ENCODE measurements at regions not wholly inside any gene's neighbourhood (a gene's known extent, or its start where the extent isn't known, plus 50 kb on each side); places are given as distances from the start of the nearest gene placed in this dataset.

GRCh38 chr9:79477241-79477840 lies 94.4 kb upstream of the TLE4 start:
- H3K4me2 ChIP-seq (ENCODE audit: extremely low read depth, insufficient read depth, low read length) = no peak overlapping the region
- no peaks in the 10 kb centered on the region for H3K4me1 ChIP-seq (ENCODE audit: control insufficient read depth, extremely low read depth, insufficient read depth, low read length)
- H3K9ac ChIP-seq (ENCODE audit: insufficient read depth, low read length) = no peak overlapping the region
- H2AFZ ChIP-seq (ENCODE audit: low read length) = no peak overlapping the region
- TF ChIP-seq EZH2 (IDR thresholded peaks at IDR 0.05; ENCODE audit: low read length, missing control alignments) (no peak), CTCF (conservative IDR thresholded peaks at IDR 0.05 in 1 of 2, IDR thresholded peaks at IDR 0.05 in 1 of 2; ENCODE audit: low read depth in 1 of 2, low read length in 2 of 2) (no peak)
- no peaks in the 10 kb centered on the region for H3K9me3 ChIP-seq (ENCODE audit: control insufficient read depth, insufficient read depth, low read depth, low read length)
- H3K4me3 ChIP-seq (replicated peaks in 1 of 4; ENCODE audit: control extremely low read depth in 1 of 4, insufficient read depth in 1 of 4, low read depth in 3 of 4, low read length in 4 of 4) = no peak overlapping the region
- peak in 1 of 2 donors; percentile 53 for DNase-seq (ENCODE audit: low read depth in 2 of 2)
- H3K27ac ChIP-seq (ENCODE audit: insufficient read depth, low read length) = no peak overlapping the region
- no peaks in the 10 kb centered on the region for H4K20me1 ChIP-seq (ENCODE audit: control insufficient read depth, extremely low read depth, insufficient read depth, low read length)
- no peaks in the 10 kb centered on the region for H3K36me3 ChIP-seq (ENCODE audit: control insufficient read depth, insufficient read depth, low read length)
- no peaks in the 10 kb centered on the region for H3K27me3 ChIP-seq (ENCODE audit: control insufficient read depth, insufficient read depth, low read length)
- no peaks in the 10 kb centered on the region for H3K79me2 ChIP-seq (ENCODE audit: control insufficient read depth, insufficient read depth, low read length)

GRCh38 chr9:79477955-79478771 lies 93.6 kb upstream of the TLE4 start:
- H3K36me3 ChIP-seq (ENCODE audit: control insufficient read depth, insufficient read depth, low read length) = no peaks in the 10 kb centered on the region
- H2AFZ ChIP-seq (ENCODE audit: low read length) = no peak overlapping the region
- H4K20me1 ChIP-seq (ENCODE audit: control insufficient read depth, extremely low read depth, insufficient read depth, low read length) = no peaks in the 10 kb centered on the region
- peak in 1 of 2 donors; percentile 28 for DNase-seq (ENCODE audit: low read depth in 2 of 2)
- no peak overlapping the region for H3K27ac ChIP-seq (ENCODE audit: insufficient read depth, low read length)
- no peaks in the 10 kb centered on the region for H3K9me3 ChIP-seq (ENCODE audit: control insufficient read depth, insufficient read depth, low read depth, low read length)
- no peak overlapping the region for H3K4me2 ChIP-seq (ENCODE audit: extremely low read depth, insufficient read depth, low read length)
- H3K79me2 ChIP-seq (ENCODE audit: control insufficient read depth, insufficient read depth, low read length) = no peaks in the 10 kb centered on the region
- TF ChIP-seq EZH2 (IDR thresholded peaks at IDR 0.05; ENCODE audit: low read length, missing control alignments) = no peak
- peak in 1 of 2 donors; percentile 44 for TF ChIP-seq CTCF (conservative IDR thresholded peaks at IDR 0.05 in 1 of 2, IDR thresholded peaks at IDR 0.05 in 1 of 2; ENCODE audit: low read depth in 1 of 2, low read length in 2 of 2)
- no peaks in the 10 kb centered on the region for H3K4me1 ChIP-seq (ENCODE audit: control insufficient read depth, extremely low read depth, insufficient read depth, low read length)
- H3K27me3 ChIP-seq (ENCODE audit: control insufficient read depth, insufficient read depth, low read length) = no peaks in the 10 kb centered on the region
- H3K9ac ChIP-seq (ENCODE audit: insufficient read depth, low read length) = no peak overlapping the region
- no peak overlapping the region for H3K4me3 ChIP-seq (replicated peaks in 1 of 4; ENCODE audit: control extremely low read depth in 1 of 4, insufficient read depth in 1 of 4, low read depth in 3 of 4, low read length in 4 of 4)

- Histone ChIP-seq H3K27ac (ENCODE audit: insufficient read depth, low read length) (no peak overlapping the region), H3K36me3 (ENCODE audit: control insufficient read depth, insufficient read depth, low read length) (no peaks in the 10 kb centered on the region), H3K4me3 (replicated peaks in 1 of 4; ENCODE audit: control extremely low read depth in 1 of 4, insufficient read depth in 1 of 4, low read depth in 3 of 4, low read length in 4 of 4) (no peak overlapping the region), H4K20me1 (ENCODE audit: control insufficient read depth, extremely low read depth, insufficient read depth, low read length) (no peaks in the 10 kb centered on the region), H3K9me3 (ENCODE audit: control insufficient read depth, insufficient read depth, low read depth, low read length) (no peaks in the 10 kb centered on the region), H3K27me3 (ENCODE audit: control insufficient read depth, insufficient read depth, low read length) (no peaks in the 10 kb centered on the region), H2AFZ (ENCODE audit: low read length) (no peak overlapping the region), H3K4me1 (ENCODE audit: control insufficient read depth, extremely low read depth, insufficient read depth, low read length) (no peaks in the 10 kb centered on the region), H3K4me2 (ENCODE audit: extremely low read depth, insufficient read depth, low read length) (no peak overlapping the region), H3K79me2 (ENCODE audit: control insufficient read depth, insufficient read depth, low read length) (no peaks in the 10 kb centered on the region), H3K9ac (ENCODE audit: insufficient read depth, low read length) (no peak overlapping the region)
- TF ChIP-seq CTCF (conservative IDR thresholded peaks at IDR 0.05 in 1 of 2, IDR thresholded peaks at IDR 0.05 in 1 of 2; ENCODE audit: low read depth in 1 of 2, low read length in 2 of 2) (no peak), EZH2 (IDR thresholded peaks at IDR 0.05; ENCODE audit: low read length, missing control alignments) (no peak)
- no peak for DNase-seq (ENCODE audit: low read depth in 2 of 2)
Measured at GRCh38 chr9:79480639-79481038, 91.1 kb upstream of the TLE4 start.
